Neural cell (in vitro differentiated cells): ENCODE measurements at regions not wholly inside any gene's neighbourhood (a gene's known extent, or its start where the extent isn't known, plus 50 kb on each side); places are given as distances from the start of the nearest gene placed in this dataset.

Source experiments
- EP300 ChIP-seq: fragments of 450-650 bp; conservative IDR thresholded peaks from 2 replicates; pipeline ENCODE4 v1.6.1; 2014; ENCODE audit warnings: antibody characterized with exemption, mild to moderate bottlenecking, moderate library complexity; ENCODE audit not compliant: poor library complexity, severe bottlenecking
- EZH2 ChIP-seq: fragments of 200-600, 300-800 bp; shearing (Covaris generic), sonication (generic); IDR thresholded peaks from 2 replicates; pipeline ENCODE4 v1.6.1; 2014; ENCODE audit warnings: antibody characterized with exemption, low read length, borderline replicate concordance, mild to moderate bottlenecking; ENCODE audit not compliant: insufficient read depth, poor library complexity, severe bottlenecking
- REST ChIP-seq: IDR thresholded peaks from 2 replicates; pipeline ENCODE4 v1.6.1; 2012; ENCODE audit warnings: borderline replicate concordance

GRCh38 chr11:93049740-93050139 lies 80.3 kb downstream of the MTNR1B start:
- TF ChIP-seq EP300 (no peak), EZH2 (no peak), REST (no peak)
